Neural progenitor cell (in vitro differentiated cells): ENCODE measurements at regions not wholly inside any gene's neighbourhood (a gene's known extent, or its start where the extent isn't known, plus 50 kb on each side); places are given as distances from the start of the nearest gene placed in this dataset.

Experiments used
- DNase-seq: peaks from one replicate; pipeline ENCODE4 v3.0.0-alpha.2; 2016; ENCODE audit warnings: low spot score
- H2AFZ ChIP-seq: fragments of 200-600 bp; sonication (generic); replicated peaks from 2 replicates; pipeline ENCODE4 v1.6.1; 2016; ENCODE audit warnings: antibody characterized with exemption
- H3F3A ChIP-seq: fragments of 200-600 bp; sonication (generic); 2 replicates; pipeline ENCODE4 v1.6.1; 2016; ENCODE audit warnings: antibody characterized with exemption, low read depth
- H3K27ac ChIP-seq: fragments of 200-600 bp; sonication (generic); 2 replicates; pipeline ENCODE4 v1.5.1; 2016; ENCODE audit warnings: mild to moderate bottlenecking
- H3K27me3 ChIP-seq: fragments of 200-600 bp; sonication (generic); 2 replicates; pipeline ENCODE4 v1.6.1; 2016; ENCODE audit warnings: mild to moderate bottlenecking, moderate library complexity
- H3K36me3 ChIP-seq: fragments of 200-600 bp; sonication (generic); 2 replicates; pipeline ENCODE4 v1.5.1; 2016
- H3K4me1 ChIP-seq: fragments of 200-600 bp; sonication (generic); 2 replicates; pipeline ENCODE4 v1.6.1; 2016; ENCODE audit warnings: mixed run types
- H3K4me2 ChIP-seq: fragments of 200-600 bp; sonication (generic); 2 replicates; pipeline ENCODE4 v1.6.1; 2016
- H3K4me3 ChIP-seq: fragments of 200-600 bp; sonication (generic); 2 replicates; pipeline ENCODE4 v1.5.1; 2016
- H3K79me2 ChIP-seq: fragments of 200-600 bp; sonication (generic); 2 replicates; pipeline ENCODE4 v1.6.1; 2016; ENCODE audit warnings: low read depth
- H3K9ac ChIP-seq: fragments of 200-600 bp; sonication (generic); 2 replicates; pipeline ENCODE4 v1.6.1; 2016
- H3K9me3 ChIP-seq: fragments of 200-600 bp; sonication (generic); 2 replicates; pipeline ENCODE4 v1.5.1; 2016; ENCODE audit warnings: low read depth
- H4K20me1 ChIP-seq: fragments of 200-600 bp; sonication (generic); 2 replicates; pipeline ENCODE4 v1.6.1; 2016; ENCODE audit warnings: low read depth
- H3K27ac Mint-ChIP-seq: 3 replicates; pipeline ENCODE4 v1.8.0; 2021; ENCODE audit warnings: mixed read lengths
- H3K27me3 Mint-ChIP-seq: 2 replicates; pipeline ENCODE4 v1.8.0; 2022; ENCODE audit warnings: low read depth, mild to moderate bottlenecking, inconsistent platforms, moderate library complexity, mixed read lengths; ENCODE audit not compliant: insufficient read depth
- H3K36me3 Mint-ChIP-seq: 3 replicates; pipeline ENCODE4 v1.8.0; 2021; ENCODE audit warnings: mixed read lengths
- H3K4me1 Mint-ChIP-seq: 3 replicates; pipeline ENCODE4 v1.8.0; 2021; ENCODE audit warnings: mixed read lengths
- H3K4me3 Mint-ChIP-seq: 3 replicates; pipeline ENCODE4 v1.8.0; 2021; ENCODE audit warnings: mild to moderate bottlenecking, moderate library complexity, mixed read lengths
- H3K9me3 Mint-ChIP-seq: 3 replicates; pipeline ENCODE4 v1.8.0; 2020; ENCODE audit warnings: mixed read lengths
- CTCF ChIP-seq: fragments of 200-600 bp; sonication (generic); IDR thresholded peaks from 2 replicates; pipeline ENCODE4 v1.5.1; 2017; ENCODE audit warnings: antibody characterized with exemption, mild to moderate bottlenecking
- EZH2 ChIP-seq: fragments of 200-600 bp; sonication (generic); IDR thresholded peaks from 2 replicates; pipeline ENCODE4 v1.6.1; 2017; ENCODE audit warnings: antibody characterized with exemption, mild to moderate bottlenecking, moderate library complexity
- EZH2phosphoT487 ChIP-seq: fragments of 200-600 bp; sonication (generic); IDR thresholded peaks from 2 replicates; pipeline ENCODE4 v1.6.1; 2017; ENCODE audit warnings: antibody characterized with exemption

DNA sequence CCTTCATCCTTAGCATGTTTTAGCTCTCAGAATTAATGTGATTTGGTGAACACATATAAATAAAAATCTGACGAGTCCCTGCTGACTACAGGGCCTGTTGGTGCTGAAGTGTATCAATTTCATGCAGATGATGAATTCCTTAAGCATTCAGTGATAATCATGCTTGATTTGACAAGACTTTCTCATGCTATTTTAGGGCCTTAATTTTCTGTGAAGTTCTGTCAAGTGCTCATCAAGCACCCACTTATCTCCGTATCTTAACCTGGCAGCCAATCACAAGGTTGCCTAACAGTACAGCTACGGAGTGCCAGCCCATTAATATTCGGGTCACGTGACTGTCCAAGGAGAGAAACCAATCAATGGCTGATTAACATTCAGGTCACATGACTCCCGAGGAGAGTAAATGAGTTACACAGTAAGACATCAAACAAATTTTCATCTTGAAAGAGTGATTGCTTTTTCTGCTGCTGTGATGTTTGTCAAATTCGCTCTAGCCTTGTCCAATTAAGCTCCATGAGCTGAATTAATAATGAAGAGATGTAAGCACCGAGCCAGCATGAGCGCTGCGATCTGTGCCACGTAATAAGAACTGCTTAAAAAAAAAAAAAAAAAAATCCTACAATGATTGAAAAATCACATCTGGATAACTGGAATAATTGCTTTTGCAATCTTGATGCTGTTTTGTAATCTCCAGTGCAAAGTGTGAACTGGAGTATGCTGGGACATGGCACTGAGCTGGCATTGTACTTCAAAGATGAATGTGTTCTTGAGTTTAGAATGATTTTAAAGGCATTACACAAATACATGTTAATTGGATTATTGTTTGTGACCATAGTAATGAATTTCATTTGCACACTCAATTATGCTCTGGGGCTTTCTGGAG, 104.3 kb upstream of the SPATA31D4 start:
- Histone ChIP-seq H3F3A (peaks cover 37% of the 10 kb centered on the region), H3K27ac (no peak overlapping the region), H3K4me1 (peaks cover 56% of the 10 kb centered on the region), H3K4me3 (no peak overlapping the region), H3K36me3 (no peaks in the 10 kb centered on the region), H3K9me3 (no peaks in the 10 kb centered on the region), H3K79me2 (no peaks in the 10 kb centered on the region), H3K9ac (no peak overlapping the region), H3K4me2 (peak overlapping the region; percentile 35), H4K20me1 (no peaks in the 10 kb centered on the region), H3K27me3 (no peaks in the 10 kb centered on the region), H2AFZ (no peak overlapping the region)
- Mint-ChIP-seq H3K27me3 (peaks cover 13% of the 10 kb centered on the region), H3K4me3 (peak overlapping the region; percentile 13), H3K9me3 (no peaks in the 10 kb centered on the region), H3K36me3 (peaks cover 2% of the 10 kb centered on the region), H3K27ac (peak overlapping the region; percentile 63), H3K4me1 (peaks cover 88% of the 10 kb centered on the region)
- TF ChIP-seq EZH2 (no peak), EZH2phosphoT487 (no peak), CTCF (no peak)
- DNase-seq: no peak

GRCh38 chr9:81824802-81825730, 103.2 kb upstream of the SPATA31D4 start:
- Histone ChIP-seq H3F3A (peaks cover 25% of the 10 kb centered on the region), H3K27ac (no peak overlapping the region), H3K36me3 (no peaks in the 10 kb centered on the region), H3K4me3 (no peak overlapping the region), H2AFZ (no peak overlapping the region), H3K9me3 (no peaks in the 10 kb centered on the region), H3K4me2 (no peak overlapping the region), H3K4me1 (peaks cover 48% of the 10 kb centered on the region), H3K79me2 (no peaks in the 10 kb centered on the region), H3K27me3 (no peaks in the 10 kb centered on the region), H4K20me1 (no peaks in the 10 kb centered on the region), H3K9ac (no peak overlapping the region)
- TF ChIP-seq EZH2: no peak
- no peak for TF ChIP-seq EZH2phosphoT487
- no peak for TF ChIP-seq CTCF
- Mint-ChIP-seq H3K27ac (peak overlapping the region; percentile 79), H3K4me3 (peak overlapping the region; percentile 24), H3K4me1 (peaks cover 84% of the 10 kb centered on the region), H3K27me3 (peaks cover 10% of the 10 kb centered on the region), H3K36me3 (peaks cover 2% of the 10 kb centered on the region), H3K9me3 (no peaks in the 10 kb centered on the region)
- no peak for DNase-seq

GRCh38 chr9:81825846-81826516, 102.2 kb upstream of the SPATA31D4 start:
- Histone ChIP-seq H3K36me3 (no peaks in the 10 kb centered on the region), H4K20me1 (no peaks in the 10 kb centered on the region), H3K4me3 (no peak overlapping the region), H3K27me3 (no peaks in the 10 kb centered on the region), H3K27ac (peak overlapping the region; percentile 55), H3K9me3 (no peaks in the 10 kb centered on the region), H3K4me1 (peaks cover 40% of the 10 kb centered on the region), H3K9ac (no peak overlapping the region), H3K79me2 (no peaks in the 10 kb centered on the region), H3K4me2 (peak overlapping the region; percentile 9), H2AFZ (no peak overlapping the region), H3F3A (peaks cover 20% of the 10 kb centered on the region)
- peaks cover 13% of the 10 kb centered on the region for H3K27me3 Mint-ChIP-seq
- peak overlapping the region; percentile 59 for H3K4me3 Mint-ChIP-seq
- peak; percentile 39 for DNase-seq
- H3K36me3 Mint-ChIP-seq: peaks cover 2% of the 10 kb centered on the region
- H3K27ac Mint-ChIP-seq: peak overlapping the region; percentile 83
- peaks cover 75% of the 10 kb centered on the region for H3K4me1 Mint-ChIP-seq
- H3K9me3 Mint-ChIP-seq: no peaks in the 10 kb centered on the region
- TF ChIP-seq EZH2 (no peak), EZH2phosphoT487 (no peak), CTCF (no peak)
